Fibroblast of skin of abdomen (primary cell): ENCODE measurements at regions not wholly inside any gene's neighbourhood (a gene's known extent, or its start where the extent isn't known, plus 50 kb on each side); places are given as distances from the start of the nearest gene placed in this dataset.
"Not testable (repeated sequence)": the region's sequence is repeated elsewhere in the genome, so short reads cannot be mapped to it uniquely, and the experiment has no call there.

Experiments
- DNase-seq: peaks from one replicate; pipeline ENCODE4 v3.0.0-alpha.2; 2013

DNA sequence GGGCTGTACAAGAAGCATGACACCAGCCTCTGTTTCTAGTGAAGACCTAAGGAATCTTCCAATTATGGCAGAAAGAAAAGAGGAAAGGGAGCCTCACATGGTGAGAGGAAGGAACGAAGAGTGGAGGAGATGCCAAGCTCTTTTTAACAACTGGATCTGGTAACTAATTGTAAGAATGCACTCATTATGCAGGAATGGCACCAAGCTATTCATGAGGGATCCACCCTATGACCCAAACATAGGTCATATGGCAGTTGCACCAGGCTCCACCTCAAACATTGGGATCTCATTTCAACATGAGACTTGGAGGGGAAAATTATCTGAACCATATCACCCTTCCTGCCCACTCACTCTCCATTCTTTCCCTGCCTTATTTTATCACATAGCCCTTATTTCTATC is 496.0 kb upstream of the SPTLC3 start:
- DNase-seq: no peak

DNA sequence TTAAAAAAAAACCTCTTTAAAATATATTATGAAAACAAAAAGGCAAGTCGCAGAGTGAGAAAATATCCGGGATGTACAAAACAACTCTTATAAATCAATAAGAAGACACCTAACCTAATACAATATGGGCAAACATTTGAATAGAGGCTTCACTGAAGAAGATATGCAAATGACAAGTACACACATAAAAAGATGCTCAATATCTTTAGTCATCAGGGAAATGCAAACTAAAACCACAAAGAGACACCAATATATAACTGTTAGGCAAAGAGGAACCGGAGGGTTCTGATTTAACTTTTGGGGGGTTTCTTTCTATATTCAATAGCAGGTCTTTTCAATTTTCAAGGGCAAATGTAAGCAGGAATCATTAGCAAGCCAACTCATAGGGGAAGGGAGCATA is 480.7 kb upstream of the SPTLC3 start:
- DNase-seq: no peak

DNA sequence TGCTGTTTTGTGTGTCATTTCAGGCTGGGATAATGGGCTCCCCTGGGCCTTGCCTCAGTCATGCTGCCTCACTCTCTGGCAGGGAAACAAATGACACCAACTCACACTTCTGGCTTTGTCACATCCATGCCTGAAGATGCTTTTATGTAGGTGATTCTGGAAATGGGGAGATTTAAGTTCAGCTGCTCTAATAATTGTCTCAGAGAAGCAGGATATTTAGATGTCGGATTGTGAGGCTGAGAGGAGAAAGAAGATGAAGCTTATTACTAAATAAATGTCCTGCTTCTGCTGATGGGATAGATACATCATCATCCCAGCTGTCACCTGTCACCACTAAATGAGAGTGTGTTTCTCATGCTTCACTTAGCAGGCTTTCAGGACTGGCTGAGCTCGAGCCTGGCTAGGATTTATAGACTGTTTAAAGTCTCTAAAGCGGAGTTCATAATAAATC is 480.2 kb upstream of the SPTLC3 start:
- DNase-seq: no peak

DNA sequence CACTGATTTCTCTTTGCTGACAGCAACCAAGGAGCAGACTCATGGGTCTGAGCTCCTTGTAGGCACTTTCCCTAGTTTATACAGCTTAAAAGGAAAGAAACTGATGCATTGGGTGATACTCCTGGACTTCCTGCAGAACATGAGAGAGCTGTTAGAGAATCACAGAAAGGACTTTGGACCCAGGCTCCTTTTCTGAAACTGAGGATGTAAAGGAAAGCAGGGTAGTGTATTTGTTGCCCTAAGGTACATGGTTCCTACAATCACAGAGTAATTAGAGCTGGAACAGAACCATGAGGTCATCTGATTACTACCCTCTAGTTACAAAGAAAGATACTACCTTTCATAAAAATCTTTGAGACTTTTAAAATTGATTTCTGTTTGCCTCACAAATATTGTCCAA is 477.1 kb upstream of the SPTLC3 start:
- DNase-seq: no peak

DNA sequence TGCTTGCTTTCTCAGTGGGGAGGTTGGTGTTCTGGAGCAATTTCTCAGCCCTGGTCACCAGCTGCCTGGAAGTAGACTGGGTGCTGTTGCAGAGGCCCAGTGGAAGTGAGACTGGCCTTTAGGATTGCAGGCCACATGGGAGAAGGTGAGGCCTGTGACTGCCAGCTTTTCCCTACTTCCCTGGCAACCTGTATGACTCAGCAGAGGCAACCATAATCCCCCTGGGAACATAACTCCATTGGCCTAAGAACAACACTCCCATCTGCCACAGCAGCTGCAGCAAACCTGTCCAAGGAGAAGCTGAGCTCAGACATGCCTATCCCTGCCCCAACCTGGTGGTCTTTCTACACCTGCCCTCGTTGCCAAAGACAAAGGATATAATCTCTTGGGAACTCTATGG is 473.5 kb upstream of the SPTLC3 start:
- no peak for DNase-seq

DNA sequence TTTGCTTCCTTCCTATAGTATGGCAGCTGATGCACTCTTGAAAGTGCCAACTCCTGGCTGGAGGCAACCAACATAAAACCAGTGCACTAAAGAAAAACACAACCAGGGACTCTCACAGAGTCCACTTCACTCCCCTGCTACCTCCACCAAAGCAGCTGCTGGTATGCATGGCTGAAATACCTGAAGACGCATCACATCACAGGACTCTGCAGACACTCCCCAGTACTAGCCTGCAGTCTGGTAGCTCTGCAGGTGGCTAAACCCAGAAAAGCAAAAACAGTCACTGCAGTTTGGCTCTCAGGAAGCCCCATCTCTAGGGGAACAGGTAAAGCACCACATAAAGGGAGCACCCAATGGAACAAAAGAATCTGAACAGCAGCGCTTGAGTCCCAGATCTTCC is 473.0 kb upstream of the SPTLC3 start:
- DNase-seq: no peak

DNA sequence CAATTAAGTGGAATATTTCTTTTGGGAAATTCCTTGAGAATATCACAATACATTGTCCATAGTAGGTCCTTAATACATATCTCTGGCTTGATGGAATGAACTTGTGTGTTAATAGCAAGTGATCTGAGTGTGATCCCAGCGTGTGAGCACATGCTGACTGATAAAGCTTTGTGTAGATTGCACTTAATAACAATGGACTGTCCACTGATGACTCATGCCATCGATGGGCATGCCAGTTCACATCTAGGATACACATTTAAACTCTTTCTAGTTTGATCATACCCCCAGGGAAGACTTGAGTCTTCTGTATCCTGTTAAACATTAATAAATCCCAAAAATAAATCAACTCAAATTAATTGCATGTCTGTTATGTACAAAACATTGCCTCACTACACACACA is 454.3 kb upstream of the SPTLC3 start:
- no peak for DNase-seq

DNA sequence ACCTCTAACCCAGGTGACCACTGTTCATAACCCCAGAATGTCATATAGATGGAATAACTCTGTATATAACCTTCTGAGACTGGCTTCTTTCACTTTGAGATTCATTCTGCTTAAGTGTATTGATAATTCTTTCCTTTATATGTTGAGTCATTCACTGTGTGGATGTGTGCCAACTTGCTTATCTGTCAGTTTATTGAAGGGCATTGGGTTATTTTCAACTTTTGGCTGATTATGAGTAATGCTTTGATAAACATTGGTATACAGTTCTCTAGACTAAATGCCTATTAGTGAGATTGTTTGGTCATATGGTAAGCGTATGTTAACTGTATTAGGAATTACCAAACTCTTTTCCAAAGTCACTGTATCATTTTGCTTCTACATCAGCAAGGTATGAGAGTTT is 453.4 kb upstream of the SPTLC3 start:
- DNase-seq: no peak

DNA sequence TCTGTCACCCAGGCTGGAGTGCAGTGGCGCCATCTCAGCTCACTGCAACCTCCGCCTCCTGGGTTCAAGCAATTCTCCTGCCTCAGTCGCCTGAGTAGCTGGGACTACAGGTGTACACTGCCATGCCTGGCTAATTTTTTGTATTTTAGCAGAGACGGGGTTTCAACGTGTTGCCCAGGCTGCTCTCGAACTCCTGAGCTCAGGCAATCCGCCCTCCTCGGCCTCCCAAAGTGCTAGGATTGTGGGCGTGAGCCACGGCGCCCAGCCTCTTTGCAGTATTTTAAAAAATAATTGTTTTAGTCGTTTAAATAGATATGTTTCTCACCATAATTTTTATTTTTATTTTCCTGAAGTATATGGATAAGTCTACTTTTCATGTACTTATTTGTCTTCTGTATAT is 452.9 kb upstream of the SPTLC3 start:
- DNase-seq: not testable (repeated sequence)

DNA sequence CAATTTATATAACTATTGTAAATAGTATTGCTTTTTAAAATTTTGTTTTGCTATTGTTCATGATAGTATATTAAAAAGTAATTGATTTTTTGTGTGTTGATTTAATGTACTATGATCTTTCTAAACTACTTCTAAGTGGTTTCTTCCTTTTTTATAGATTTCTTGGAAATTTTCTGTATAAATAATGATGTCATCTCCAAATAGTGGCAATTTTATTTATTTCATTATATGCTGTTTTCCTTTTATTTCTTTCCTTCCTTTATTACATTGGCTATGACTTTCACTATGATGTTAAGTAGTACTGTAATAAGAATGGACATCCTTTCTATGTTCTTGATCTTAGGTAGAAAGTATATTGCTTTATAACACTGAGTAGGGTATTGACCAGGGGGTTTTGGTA is 451.5 kb upstream of the SPTLC3 start:
- DNase-seq: no peak

DNA sequence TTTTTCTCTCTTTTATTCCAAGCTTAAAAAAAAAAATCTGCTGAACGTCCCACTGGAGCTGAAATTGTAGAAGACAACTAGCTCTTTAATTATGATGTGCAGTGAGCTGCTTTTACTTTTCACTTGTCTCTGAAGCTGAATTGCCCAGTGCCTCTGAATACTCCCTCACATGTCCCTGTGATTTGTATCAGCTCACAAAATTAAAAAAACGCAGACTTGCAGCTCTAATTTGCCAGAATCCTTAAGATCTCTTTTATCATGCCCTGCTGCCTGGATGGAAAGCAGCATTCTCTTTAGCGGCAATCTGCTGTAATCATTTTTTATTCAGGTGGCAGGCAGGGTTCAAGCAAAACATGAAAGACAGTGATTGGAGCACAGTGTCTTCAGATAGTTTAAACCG is 443.8 kb upstream of the SPTLC3 start:
- DNase-seq: no peak

DNA sequence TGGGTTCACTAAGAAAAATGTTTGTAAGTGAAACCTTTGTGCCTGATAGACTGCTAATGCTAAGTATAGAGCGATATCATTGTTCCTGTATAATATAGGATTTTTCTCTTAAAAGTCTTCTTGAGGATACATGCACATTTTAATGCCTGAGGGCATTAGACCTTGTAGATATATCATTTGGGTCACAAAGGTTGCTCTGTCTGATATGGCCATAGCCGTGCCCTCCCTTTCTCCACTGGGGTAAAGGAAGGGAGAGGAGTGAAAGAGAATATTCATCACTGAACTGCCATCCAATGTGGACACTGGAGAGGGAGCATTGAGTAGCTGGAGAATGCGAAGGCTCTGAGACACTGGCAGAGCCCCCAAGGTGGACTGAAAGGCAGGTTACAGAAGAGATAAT is 442.2 kb upstream of the SPTLC3 start:
- no peak for DNase-seq

DNA sequence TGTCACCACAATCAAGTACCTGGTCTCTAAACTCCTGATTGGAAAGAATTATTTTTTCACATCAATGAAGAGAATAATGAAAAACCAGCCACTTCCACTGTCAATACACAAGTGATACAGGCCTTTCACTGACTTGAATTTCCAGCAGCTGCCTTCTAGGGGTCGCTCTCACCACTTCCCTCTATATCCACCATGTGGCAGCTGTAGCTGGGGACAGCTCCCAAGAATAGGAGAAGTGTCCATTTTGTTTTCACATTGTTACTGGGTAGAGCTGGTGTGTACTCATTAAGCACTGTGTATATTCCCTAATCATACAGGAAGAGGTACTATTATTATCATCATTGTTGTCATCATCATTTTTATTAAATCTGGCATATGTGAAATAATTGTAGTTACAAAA is 438.4 kb upstream of the SPTLC3 start:
- DNase-seq: no peak

DNA sequence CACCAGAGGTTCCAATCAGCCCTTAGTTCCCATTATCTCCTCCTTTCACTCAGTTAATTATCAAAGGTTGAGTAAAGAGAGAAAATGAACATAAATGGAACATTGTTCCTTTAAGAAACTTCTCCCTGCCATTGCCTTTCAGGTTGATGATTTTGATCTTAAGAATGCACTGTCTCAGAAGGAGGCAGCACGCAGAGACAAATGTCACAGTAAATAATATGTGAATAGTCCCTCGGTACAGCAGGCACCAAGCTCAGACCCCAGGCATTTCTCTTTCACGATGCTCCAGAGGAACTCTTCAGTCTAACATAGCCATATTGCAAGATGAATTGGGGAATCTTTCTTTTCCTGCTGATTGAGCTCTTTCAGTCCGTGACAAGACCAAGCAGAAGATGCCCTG is 435.3 kb upstream of the SPTLC3 start:
- no peak for DNase-seq

DNA sequence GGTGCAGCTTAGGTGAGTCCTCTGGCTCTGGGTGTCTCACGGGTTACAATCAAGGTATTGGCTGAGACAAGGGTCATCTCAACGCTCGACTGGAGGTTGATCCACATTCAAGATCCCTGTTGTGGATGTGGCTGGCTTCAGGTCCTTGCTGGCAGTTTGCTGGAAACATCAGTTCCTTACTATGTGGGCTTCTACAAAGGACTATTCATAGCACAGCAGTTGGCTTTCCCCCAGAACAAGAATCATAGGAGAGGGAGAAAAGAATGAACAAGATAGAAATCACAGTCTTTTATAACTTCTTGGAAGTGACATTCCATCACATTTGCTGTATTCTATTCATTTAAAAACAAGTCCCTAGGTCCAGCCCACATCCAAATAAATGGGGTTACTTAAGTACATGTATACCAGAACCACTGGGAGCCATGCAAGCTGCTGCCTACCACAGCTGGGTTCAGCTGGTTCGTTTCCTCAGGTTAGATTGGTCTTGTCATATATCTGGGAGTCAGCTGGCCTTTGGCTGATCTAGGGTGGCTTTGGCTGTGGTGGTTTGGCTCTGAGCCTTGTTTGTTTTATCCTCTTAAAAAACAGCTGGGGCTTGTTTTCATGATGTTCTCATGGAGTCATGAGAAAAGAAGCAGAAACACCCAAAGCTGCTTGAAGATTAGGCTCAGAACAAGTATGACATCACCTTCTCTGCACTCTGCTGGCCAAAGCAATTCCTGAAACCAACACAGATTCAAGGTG is 433.2 kb upstream of the SPTLC3 start:
- no peak for DNase-seq

DNA sequence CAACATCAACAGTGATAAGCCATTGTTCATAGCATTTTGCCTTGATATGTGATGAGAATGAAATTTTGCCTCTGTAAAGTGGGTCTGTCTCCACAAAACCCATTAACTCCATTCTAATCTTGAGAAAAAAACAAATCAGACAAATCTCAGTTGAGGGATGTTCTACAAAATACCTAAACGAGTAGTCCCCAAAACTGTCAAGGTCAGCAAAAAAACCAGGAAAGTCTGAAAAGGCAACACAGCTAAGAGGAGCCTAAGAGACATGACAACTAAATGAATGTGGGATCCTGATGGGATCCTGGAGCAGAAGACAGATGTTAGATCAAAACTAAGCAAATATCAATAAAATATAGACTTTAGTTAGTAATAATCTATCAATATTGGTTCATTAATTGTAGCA is 431.6 kb upstream of the SPTLC3 start:
- DNase-seq: no peak

DNA sequence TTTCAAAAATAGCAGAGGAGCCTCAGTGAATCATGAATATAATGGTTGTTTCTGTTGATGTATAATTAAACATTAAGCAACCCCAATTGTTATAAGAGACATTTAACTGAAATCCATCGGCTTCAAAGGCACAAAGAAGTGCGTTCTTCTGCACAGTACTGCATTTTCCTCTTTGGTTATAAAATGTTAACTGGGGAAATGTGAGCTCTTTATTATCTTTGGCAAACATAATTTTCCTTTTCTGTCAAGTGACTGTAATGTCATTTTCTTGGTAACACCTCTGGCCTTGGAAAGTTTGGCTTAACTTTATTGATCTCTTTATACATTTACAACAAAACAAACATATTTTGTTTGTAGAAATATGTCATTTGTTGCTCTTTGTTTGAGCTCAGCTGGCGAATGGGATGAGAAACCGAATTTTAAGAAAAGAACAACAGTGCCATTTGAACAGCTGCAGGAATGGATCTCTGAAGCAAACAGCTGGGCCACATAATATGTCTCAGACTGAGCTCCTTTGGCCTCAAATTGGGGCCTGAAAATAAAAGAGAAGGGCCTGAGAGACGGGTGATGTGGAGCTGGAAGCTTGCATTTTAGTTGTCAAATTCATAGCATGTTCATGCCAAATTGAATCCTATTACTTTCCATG is 427.0 kb upstream of the SPTLC3 start:
- no peak for DNase-seq

DNA sequence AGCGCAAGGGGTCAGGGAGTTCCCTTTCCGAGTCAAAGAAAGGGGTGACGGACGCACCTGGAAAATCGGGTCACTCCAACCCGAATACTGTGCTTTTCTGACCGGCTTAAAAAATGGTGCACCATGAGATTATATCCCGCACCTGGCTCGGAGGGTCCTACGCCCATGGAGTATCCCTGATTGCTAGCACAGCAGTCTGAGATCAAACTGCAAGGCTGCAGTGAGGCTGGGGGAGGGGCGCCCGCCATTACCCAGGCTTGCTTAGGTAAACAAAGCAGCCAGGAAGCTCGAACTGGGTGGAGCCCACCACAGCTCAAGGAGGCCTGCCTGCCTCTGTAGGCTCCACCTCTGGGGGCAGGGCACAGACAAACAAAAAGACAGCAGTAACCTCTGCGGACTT is 426.1 kb upstream of the SPTLC3 start:
- not testable (repeated sequence) for DNase-seq

DNA sequence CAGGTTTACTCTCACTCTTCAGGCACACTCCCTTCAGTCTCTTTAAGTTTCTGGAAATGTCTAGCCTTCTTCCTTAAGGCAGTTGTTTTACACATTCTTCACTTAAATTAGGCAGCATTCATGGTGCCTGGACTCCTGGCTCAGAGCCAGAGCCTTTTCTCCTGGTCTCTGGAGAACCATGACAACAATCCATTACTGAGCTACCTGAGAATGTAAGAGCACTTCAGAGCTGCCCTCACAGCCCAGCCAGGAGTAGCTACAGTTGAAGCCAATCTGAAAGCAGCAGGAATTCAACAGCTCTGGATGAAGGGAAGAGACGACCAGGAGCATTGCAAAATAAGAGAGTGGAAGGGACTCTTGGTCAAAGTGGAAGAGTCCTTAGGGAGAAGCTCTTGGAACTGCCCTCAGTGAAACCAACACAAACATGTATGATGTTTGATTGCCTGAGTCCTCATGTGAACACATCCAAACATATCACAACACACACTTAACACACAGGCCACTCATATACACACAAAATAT is 416.8 kb upstream of the SPTLC3 start:
- no peak for DNase-seq

DNA sequence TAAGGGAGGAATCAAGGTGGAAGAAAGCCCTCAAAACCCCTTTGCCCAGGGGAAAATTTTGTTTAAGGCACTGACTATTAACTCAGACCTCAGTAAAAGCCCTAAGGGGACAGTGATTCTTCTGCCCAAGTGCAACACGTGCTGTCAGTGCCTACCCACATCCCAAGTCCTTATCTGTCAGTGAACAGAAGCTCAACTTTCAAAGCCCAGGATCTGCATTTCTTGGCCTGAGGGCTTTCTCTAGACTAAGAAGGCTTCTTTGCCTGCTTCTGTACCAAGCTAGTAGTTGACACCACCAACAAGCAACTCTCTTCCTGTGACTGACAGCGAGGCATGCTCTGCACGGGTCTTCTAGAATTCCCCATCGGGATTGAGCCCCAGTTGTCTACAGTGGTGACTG is 416.0 kb upstream of the SPTLC3 start:
- no peak for DNase-seq

DNA sequence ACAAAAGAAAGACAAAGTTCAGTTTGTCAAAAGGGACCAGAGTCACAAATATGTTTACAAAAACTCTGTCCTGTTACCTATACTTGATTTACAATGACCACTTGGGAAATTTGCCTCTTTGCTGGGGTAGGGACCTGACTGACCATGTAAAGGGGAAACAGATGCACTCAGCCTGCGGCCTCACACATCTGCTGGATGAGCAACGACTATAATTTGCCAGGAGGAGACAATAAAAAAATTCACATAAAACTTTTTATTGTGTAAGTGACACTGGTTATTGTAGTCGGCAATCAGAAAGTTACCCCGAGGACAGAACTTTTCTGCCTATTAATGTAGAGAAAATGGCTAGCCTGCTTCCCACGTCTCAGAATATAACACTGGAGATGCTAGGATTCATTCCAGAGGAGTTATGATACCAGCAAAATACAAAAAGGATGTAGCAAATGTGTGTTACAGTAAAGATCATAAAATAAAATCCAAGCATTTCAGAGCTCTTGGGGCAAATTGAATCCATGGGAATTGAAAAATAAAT is 415.4 kb upstream of the SPTLC3 start:
- no peak for DNase-seq

DNA sequence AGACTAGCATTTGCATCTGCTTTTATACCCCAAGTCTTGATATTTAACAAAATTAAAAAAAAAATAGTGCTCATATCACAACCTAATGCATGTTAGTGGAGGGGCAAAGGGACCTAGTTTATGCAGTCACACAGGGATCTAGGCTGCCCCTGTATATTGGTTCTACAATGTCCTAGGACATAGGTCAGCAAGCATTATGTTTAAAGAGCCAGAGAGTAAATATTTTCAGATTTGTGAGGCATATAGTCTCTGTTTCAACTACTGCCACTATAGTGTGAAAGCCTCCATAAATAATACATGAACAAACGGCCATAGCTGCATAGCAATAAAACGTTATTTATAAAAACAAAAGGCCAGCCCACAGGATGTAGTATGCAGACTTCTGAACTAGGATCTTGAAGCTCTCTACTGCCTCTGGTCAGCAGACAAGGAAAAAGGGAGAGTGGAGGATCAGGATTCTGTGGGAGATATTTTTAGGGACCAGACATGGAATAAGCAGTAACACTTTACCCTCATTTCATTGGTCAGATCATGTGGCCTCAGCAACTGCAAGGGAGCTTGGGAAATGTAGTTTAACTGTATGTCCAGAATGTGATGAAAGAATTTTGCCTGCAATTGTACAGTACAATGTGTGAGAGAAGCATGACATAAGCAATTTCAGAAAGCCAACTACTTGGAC is 414.2 kb upstream of the SPTLC3 start:
- peak; percentile 1 for DNase-seq

DNA sequence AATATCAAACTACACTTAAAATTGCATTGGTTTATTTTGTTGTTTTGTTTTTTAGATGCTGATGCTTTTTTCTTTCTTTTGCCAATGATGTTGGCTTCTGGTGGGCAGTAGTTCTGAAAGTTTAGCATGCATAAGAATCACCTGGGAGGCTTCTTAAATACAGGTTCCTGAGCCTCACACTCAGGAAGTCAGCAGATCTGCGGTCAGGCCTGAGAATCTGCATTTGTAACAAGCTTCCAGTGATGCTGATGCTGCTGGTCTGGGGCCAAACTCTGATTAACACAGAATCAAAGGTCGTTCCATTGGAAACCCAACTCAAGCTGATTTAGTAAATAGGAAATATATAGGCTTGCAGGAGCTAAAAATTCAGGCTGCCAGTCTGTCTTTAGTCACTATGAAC is 412.9 kb upstream of the SPTLC3 start:
- no peak for DNase-seq

DNA sequence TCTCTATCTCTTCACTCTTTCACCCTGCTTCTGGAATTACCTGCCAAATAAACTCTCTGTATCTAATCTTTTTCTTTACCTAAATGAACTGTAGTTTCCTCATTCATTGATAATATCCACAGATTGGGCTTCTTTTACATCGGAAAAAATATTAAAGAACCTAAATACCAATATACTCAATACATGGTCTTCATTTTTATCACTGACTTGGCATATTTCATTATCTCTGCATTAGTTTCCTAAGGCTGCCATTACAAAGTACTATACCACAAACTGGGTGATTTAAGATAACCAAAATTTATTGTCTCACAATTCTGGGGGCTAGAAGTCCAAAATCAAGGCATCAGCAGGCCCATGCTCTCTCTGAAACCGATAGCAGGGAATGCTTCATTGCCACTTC is 411.9 kb upstream of the SPTLC3 start:
- DNase-seq: no peak
